PC-3 (cell line): ENCODE measurements at regions not wholly inside any gene's neighbourhood (a gene's known extent, or its start where the extent isn't known, plus 50 kb on each side); places are given as distances from the start of the nearest gene placed in this dataset.

ENCODE experiments used
- CTCF ChIP-seq: fragments of 300-600 bp; sonication (generic); conservative IDR thresholded peaks from 2 replicates; pipeline ENCODE4 v1.5.1; 2017; ENCODE audit warnings: antibody characterized with exemption, low read depth, mild to moderate bottlenecking, low read length
- EZH2 ChIP-seq: fragments of 300-600 bp; sonication (generic); IDR thresholded peaks from one replicate; pipeline ENCODE4 v1.6.1; 2017; ENCODE audit warnings: antibody characterized with exemption, mild to moderate bottlenecking, low read length; ENCODE audit not compliant: unreplicated experiment

- TF ChIP-seq EZH2 (no peak), CTCF (no peak)
These were observed 964.2 kb upstream of the ADGRL2 start for GRCh38 chr1:80836505-80836904.
